ENCODE measurements at regions not wholly inside any gene's neighbourhood (a gene's known extent, or its start where the extent isn't known, plus 50 kb on each side); places are given as distances from the start of the nearest gene placed in this dataset.

- no peaks in the 10 kb centered on the region for H3K36me3 ChIP-seq (ENCODE audit: control insufficient read depth, insufficient read depth, low read length)
Measured at GRCh38 chr1:4527819-4528218, 126.6 kb upstream of the AJAP1 start.

GRCh38 chr1:4528590-4528989, 125.8 kb upstream of the AJAP1 start:
- no peak for TF ChIP-seq CTCF (IDR thresholded peaks at IDR 0.05)
- Histone ChIP-seq H2AFZ (no peak overlapping the region), H3K4me1 (no peaks in the 10 kb centered on the region), H3K9ac (no peak overlapping the region), H3K4me2 (ENCODE audit: low read length) (no peak overlapping the region), H3K27ac (no peak overlapping the region), H3K27me3 (ENCODE audit: control insufficient read depth, insufficient read depth, low read length) (no peaks in the 10 kb centered on the region), H3K4me3 (ENCODE audit: low read depth, low read length) (no peak overlapping the region), H3K79me2 (no peaks in the 10 kb centered on the region), H3K9me3 (ENCODE audit: control insufficient read depth, low read length) (no peaks in the 10 kb centered on the region), H3K36me3 (ENCODE audit: control insufficient read depth, insufficient read depth, low read length) (no peaks in the 10 kb centered on the region)

More at GRCh38 chr1:4527819-4528218, 126.6 kb upstream of the AJAP1 start:
- Histone ChIP-seq H3K4me2 (ENCODE audit: low read length) (no peak overlapping the region), H3K27ac (no peak overlapping the region), H3K9ac (no peak overlapping the region), H3K27me3 (ENCODE audit: control insufficient read depth, insufficient read depth, low read length) (no peaks in the 10 kb centered on the region), H3K9me3 (ENCODE audit: control insufficient read depth, low read length) (no peaks in the 10 kb centered on the region), H3K4me3 (ENCODE audit: low read depth, low read length) (no peak overlapping the region), H3K79me2 (no peaks in the 10 kb centered on the region), H3K4me1 (no peaks in the 10 kb centered on the region), H2AFZ (no peak overlapping the region)
- no peak for TF ChIP-seq CTCF (IDR thresholded peaks at IDR 0.05)

GRCh38 chr1:4529446-4530165, 124.8 kb upstream of the AJAP1 start:
- no peaks in the 10 kb centered on the region for H3K27me3 ChIP-seq (ENCODE audit: control insufficient read depth, insufficient read depth, low read length)
- no peaks in the 10 kb centered on the region for H3K4me1 ChIP-seq
- TF ChIP-seq CTCF (IDR thresholded peaks at IDR 0.05) = no peak
- H3K4me3 ChIP-seq (ENCODE audit: low read depth, low read length) = no peak overlapping the region
- no peak overlapping the region for H3K27ac ChIP-seq
- no peak overlapping the region for H3K4me2 ChIP-seq (ENCODE audit: low read length)
- H3K9me3 ChIP-seq (ENCODE audit: control insufficient read depth, low read length) = no peaks in the 10 kb centered on the region
- no peak overlapping the region for H2AFZ ChIP-seq
- H3K36me3 ChIP-seq (ENCODE audit: control insufficient read depth, insufficient read depth, low read length) = no peaks in the 10 kb centered on the region
- H3K9ac ChIP-seq = no peak overlapping the region
- H3K79me2 ChIP-seq = no peaks in the 10 kb centered on the region

GRCh38 chr1:4530166-4530785, 124.1 kb upstream of the AJAP1 start:
- H3K36me3 ChIP-seq (ENCODE audit: control insufficient read depth, insufficient read depth, low read length) = no peaks in the 10 kb centered on the region
- no peak overlapping the region for H2AFZ ChIP-seq
- H3K4me2 ChIP-seq (ENCODE audit: low read length) = no peak overlapping the region
- H3K27ac ChIP-seq = no peak overlapping the region
- no peaks in the 10 kb centered on the region for H3K4me1 ChIP-seq
- no peak for TF ChIP-seq CTCF (IDR thresholded peaks at IDR 0.05)
- no peaks in the 10 kb centered on the region for H3K27me3 ChIP-seq (ENCODE audit: control insufficient read depth, insufficient read depth, low read length)
- no peaks in the 10 kb centered on the region for H3K9me3 ChIP-seq (ENCODE audit: control insufficient read depth, low read length)
- H3K9ac ChIP-seq = no peak overlapping the region
- H3K4me3 ChIP-seq (ENCODE audit: low read depth, low read length) = no peak overlapping the region
- no peaks in the 10 kb centered on the region for H3K79me2 ChIP-seq

GRCh38 chr1:4531842-4532241, 122.6 kb upstream of the AJAP1 start:
- Histone ChIP-seq H3K27me3 (ENCODE audit: control insufficient read depth, insufficient read depth, low read length) (no peaks in the 10 kb centered on the region), H3K4me2 (ENCODE audit: low read length) (no peak overlapping the region), H3K4me1 (no peaks in the 10 kb centered on the region), H2AFZ (no peak overlapping the region), H3K79me2 (no peaks in the 10 kb centered on the region), H3K9me3 (ENCODE audit: control insufficient read depth, low read length) (no peaks in the 10 kb centered on the region), H3K4me3 (ENCODE audit: low read depth, low read length) (no peak overlapping the region), H3K9ac (no peak overlapping the region), H3K27ac (no peak overlapping the region), H3K36me3 (ENCODE audit: control insufficient read depth, insufficient read depth, low read length) (no peaks in the 10 kb centered on the region)
- no peak for TF ChIP-seq CTCF (IDR thresholded peaks at IDR 0.05)

Data from parathyroid adenoma (tissue), 2 donors.